CD4-positive, CD25-positive, alpha-beta regulatory T cell (primary cell): ENCODE measurements at regions not wholly inside any gene's neighbourhood (a gene's known extent, or its start where the extent isn't known, plus 50 kb on each side); places are given as distances from the start of the nearest gene placed in this dataset.

Experiments used
- ATAC-seq, 2 donors: fragments of 150-1000 bp; cut with Tn5 transposase; one replicate each; pipeline ENCODE4 v1.10.0; 2021; ENCODE audit warnings: low read depth in 2 of 2, moderate number of reproducible peaks in 2 of 2, moderate library complexity in 1 of 2
- DNase-seq, 3 donors: peaks; one replicate each; pipeline versions ENCODE4 v3.0.0 to v3.0.0-alpha.2; 2012 to 2022; ENCODE audit warnings: mixed read lengths in 1 of 3
- H3K27ac ChIP-seq: one replicate; pipeline ENCODE4 v1.7.0; 2013; ENCODE audit warnings: mild to moderate bottlenecking, low read length; ENCODE audit not compliant: insufficient read depth, poor library complexity, severe bottlenecking
- H3K27me3 ChIP-seq: one replicate; pipeline ENCODE4 v1.7.0; 2013; ENCODE audit warnings: low read length; ENCODE audit not compliant: control insufficient read depth, insufficient read depth
- H3K36me3 ChIP-seq: one replicate; pipeline ENCODE4 v1.7.0; 2013; ENCODE audit warnings: mild to moderate bottlenecking, low read length, moderate library complexity; ENCODE audit not compliant: control insufficient read depth, insufficient read depth
- H3K4me1 ChIP-seq: 2 replicates; pipeline ENCODE4 v1.7.0; 2013; ENCODE audit warnings: mild to moderate bottlenecking, low read length; ENCODE audit not compliant: insufficient read depth, control insufficient read depth, poor library complexity, severe bottlenecking
- H3K4me3 ChIP-seq: one replicate; pipeline ENCODE4 v1.7.0; 2013; ENCODE audit warnings: low read depth, mild to moderate bottlenecking, low read length, moderate library complexity
- H3K9me3 ChIP-seq, 2 experiments: 1 replicate in 1 of 2; 2 replicates in 1 of 2; pipeline ENCODE4 v1.7.0; 2013; ENCODE audit warnings: low read length in 2 of 2, mild to moderate bottlenecking in 1 of 2, moderate library complexity in 1 of 2; ENCODE audit not compliant: control insufficient read depth in 2 of 2
- H3K27ac Mint-ChIP-seq, 3 donors: one replicate each; pipeline ENCODE4 v1.8.0; 2020 to 2022; ENCODE audit warnings: mild to moderate bottlenecking in 3 of 3, mixed read lengths in 3 of 3, moderate library complexity in 2 of 3
- H3K27me3 Mint-ChIP-seq: one replicate; pipeline ENCODE4 v1.8.0; 2022; ENCODE audit warnings: mild to moderate bottlenecking, mixed read lengths
- H3K36me3 Mint-ChIP-seq: one replicate; pipeline ENCODE4 v1.8.0; 2020; ENCODE audit warnings: mixed read lengths
- H3K4me1 Mint-ChIP-seq, 4 donors: one replicate each; pipeline ENCODE4 v1.8.0; 2020 to 2022; ENCODE audit warnings: mixed read lengths in 4 of 4, mild to moderate bottlenecking in 1 of 4
- H3K4me3 Mint-ChIP-seq, 4 donors: one replicate each; pipeline ENCODE4 v1.8.0; 2020 to 2022; ENCODE audit warnings: mild to moderate bottlenecking in 4 of 4, mixed read lengths in 4 of 4, moderate library complexity in 3 of 4
- H3K9me3 Mint-ChIP-seq, 7 donors: one replicate each; pipeline ENCODE4 v1.8.0; 2020 to 2022; ENCODE audit warnings: mixed read lengths in 7 of 7, mild to moderate bottlenecking in 3 of 7, moderate library complexity in 2 of 7

DNA sequence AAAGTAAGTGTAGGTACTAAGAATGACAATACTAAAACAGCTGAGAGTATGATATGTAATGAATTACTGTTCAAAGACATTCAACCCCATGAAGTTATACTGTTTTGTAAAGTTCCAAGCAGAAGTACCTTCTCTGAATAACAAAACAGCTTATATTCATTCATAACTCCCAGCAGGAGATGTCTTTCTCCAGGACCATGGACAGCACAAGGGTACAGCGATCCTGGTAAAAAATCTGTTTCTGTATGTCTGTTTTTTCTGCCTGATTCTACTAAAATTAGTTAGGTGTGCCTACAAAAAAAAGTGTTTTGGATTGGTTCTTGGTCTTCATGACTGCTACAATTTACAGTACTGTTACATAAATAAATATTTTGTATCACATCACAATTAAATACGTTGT, 172.5 kb upstream of the SLITRK5 start:
- Histone ChIP-seq H3K4me3 (no peak overlapping the region), H3K27ac (no peak overlapping the region), H3K9me3 (peaks cover 0 to 9% of the 10 kb centered on the region in 2 experiments), H3K36me3 (no peaks in the 10 kb centered on the region), H3K27me3 (no peaks in the 10 kb centered on the region), H3K4me1 (no peaks in the 10 kb centered on the region)
- Mint-ChIP-seq H3K27ac (no peak overlapping the region), H3K27me3 (no peaks in the 10 kb centered on the region), H3K9me3 (peaks cover 0 to 16% (median 8%) of the 10 kb centered on the region in 7 donors), H3K4me3 (no peak overlapping the region), H3K36me3 (no peaks in the 10 kb centered on the region), H3K4me1 (no peaks in the 10 kb centered on the region)
- no peak for ATAC-seq
- DNase-seq: no peak

GRCh38 chr13:87524775-87525174, 146.4 kb upstream of the SLITRK5 start:
- H3K9me3 ChIP-seq: peaks cover 0 to 4% of the 10 kb centered on the region in 2 experiments
- Mint-ChIP-seq H3K4me1 (no peaks in the 10 kb centered on the region), H3K27me3 (no peaks in the 10 kb centered on the region), H3K36me3 (no peaks in the 10 kb centered on the region), H3K27ac (no peak overlapping the region), H3K9me3 (peaks cover 4 to 19% (median 12%) of the 10 kb centered on the region in 7 donors), H3K4me3 (no peak overlapping the region)
- no peaks in the 10 kb centered on the region for H3K36me3 ChIP-seq
- no peak for DNase-seq
- no peak overlapping the region for H3K27ac ChIP-seq
- H3K27me3 ChIP-seq: no peaks in the 10 kb centered on the region
- H3K4me3 ChIP-seq: no peak overlapping the region
- no peaks in the 10 kb centered on the region for H3K4me1 ChIP-seq
- ATAC-seq: no peak

DNA sequence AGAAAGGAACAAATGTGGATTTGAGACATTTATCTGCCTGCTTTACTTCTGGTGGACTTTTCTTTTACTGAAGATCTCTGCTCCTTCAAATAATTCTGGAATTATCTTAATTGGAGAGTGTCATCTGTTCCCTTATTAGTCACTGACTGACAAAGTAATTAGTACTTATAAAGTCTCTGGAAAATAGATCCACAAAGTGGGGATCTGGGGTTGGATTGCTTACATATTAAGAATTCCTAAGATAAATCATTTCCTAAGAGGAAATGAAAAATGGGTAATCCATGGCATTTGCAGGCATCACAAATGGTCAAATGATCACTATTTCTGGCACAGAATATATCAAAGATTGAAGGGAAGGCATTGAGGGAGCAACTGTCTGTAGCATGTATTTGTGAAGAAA, 137.4 kb upstream of the SLITRK5 start:
- no peak overlapping the region for H3K4me3 ChIP-seq
- H3K27me3 ChIP-seq: no peaks in the 10 kb centered on the region
- peaks cover 3 to 18% (median 9%) of the 10 kb centered on the region in 7 donors for H3K9me3 Mint-ChIP-seq
- H3K27ac ChIP-seq: no peak overlapping the region
- H3K36me3 Mint-ChIP-seq: no peaks in the 10 kb centered on the region
- no peak overlapping the region for H3K4me3 Mint-ChIP-seq
- H3K27me3 Mint-ChIP-seq: no peaks in the 10 kb centered on the region
- peaks cover 0 to 2% of the 10 kb centered on the region in 2 experiments for H3K9me3 ChIP-seq
- no peaks in the 10 kb centered on the region for H3K4me1 Mint-ChIP-seq
- no peak overlapping the region for H3K27ac Mint-ChIP-seq
- no peak for DNase-seq
- ATAC-seq: no peak
- no peaks in the 10 kb centered on the region for H3K36me3 ChIP-seq
- H3K4me1 ChIP-seq: no peaks in the 10 kb centered on the region

GRCh38 chr13:87535911-87536310, 135.3 kb upstream of the SLITRK5 start:
- H3K4me1 Mint-ChIP-seq: no peaks in the 10 kb centered on the region
- Histone ChIP-seq H3K4me3 (no peak overlapping the region), H3K27ac (no peak overlapping the region), H3K27me3 (no peaks in the 10 kb centered on the region), H3K9me3 (peaks cover 0 to 4% of the 10 kb centered on the region in 2 experiments), H3K36me3 (no peaks in the 10 kb centered on the region), H3K4me1 (no peaks in the 10 kb centered on the region)
- H3K27me3 Mint-ChIP-seq: no peaks in the 10 kb centered on the region
- H3K36me3 Mint-ChIP-seq: no peaks in the 10 kb centered on the region
- ATAC-seq (no peak), DNase-seq (no peak)
- H3K4me3 Mint-ChIP-seq: no peak overlapping the region
- H3K9me3 Mint-ChIP-seq: peaks cover 2 to 24% (median 6%) of the 10 kb centered on the region in 7 donors
- no peak overlapping the region for H3K27ac Mint-ChIP-seq

GRCh38 chr13:87536499-87536898, 134.7 kb upstream of the SLITRK5 start:
- no peak for DNase-seq
- Mint-ChIP-seq H3K9me3 (peaks cover 0 to 27% (median 6%) of the 10 kb centered on the region in 7 donors), H3K36me3 (no peaks in the 10 kb centered on the region), H3K27me3 (no peaks in the 10 kb centered on the region), H3K4me1 (no peaks in the 10 kb centered on the region), H3K4me3 (no peak overlapping the region), H3K27ac (no peak overlapping the region)
- no peaks in the 10 kb centered on the region for H3K36me3 ChIP-seq
- no peak overlapping the region for H3K27ac ChIP-seq
- no peaks in the 10 kb centered on the region for H3K27me3 ChIP-seq
- no peak overlapping the region for H3K4me3 ChIP-seq
- ATAC-seq: no peak
- no peaks in the 10 kb centered on the region for H3K4me1 ChIP-seq
- peaks cover 0 to 4% of the 10 kb centered on the region in 2 experiments for H3K9me3 ChIP-seq

GRCh38 chr13:87536899-87537298, 134.3 kb upstream of the SLITRK5 start:
- H3K4me3 Mint-ChIP-seq: no peak overlapping the region
- ATAC-seq (no peak), DNase-seq (no peak)
- H3K36me3 ChIP-seq: no peaks in the 10 kb centered on the region
- H3K27ac Mint-ChIP-seq: no peak overlapping the region
- H3K36me3 Mint-ChIP-seq: no peaks in the 10 kb centered on the region
- peaks cover 0 to 27% (median 6%) of the 10 kb centered on the region in 7 donors for H3K9me3 Mint-ChIP-seq
- H3K27me3 Mint-ChIP-seq: no peaks in the 10 kb centered on the region
- H3K4me1 Mint-ChIP-seq: no peaks in the 10 kb centered on the region
- no peak overlapping the region for H3K27ac ChIP-seq
- no peaks in the 10 kb centered on the region for H3K4me1 ChIP-seq
- no peak overlapping the region for H3K4me3 ChIP-seq
- H3K27me3 ChIP-seq: no peaks in the 10 kb centered on the region
- H3K9me3 ChIP-seq: peaks cover 0 to 4% of the 10 kb centered on the region in 2 experiments

- Histone ChIP-seq H3K9me3 (peaks cover 0 to 4% of the 10 kb centered on the region in 2 experiments), H3K4me3 (no peak overlapping the region), H3K27ac (no peak overlapping the region), H3K27me3 (no peaks in the 10 kb centered on the region), H3K4me1 (no peaks in the 10 kb centered on the region), H3K36me3 (no peaks in the 10 kb centered on the region)
- Mint-ChIP-seq H3K27me3 (no peaks in the 10 kb centered on the region), H3K36me3 (no peaks in the 10 kb centered on the region), H3K4me3 (no peak overlapping the region), H3K27ac (no peak overlapping the region), H3K4me1 (no peaks in the 10 kb centered on the region), H3K9me3 (peaks cover 0 to 27% (median 6%) of the 10 kb centered on the region in 7 donors)
- DNase-seq (no peak), ATAC-seq (no peak)
Measured at GRCh38 chr13:87537951-87538350, 133.2 kb upstream of the SLITRK5 start.

DNA sequence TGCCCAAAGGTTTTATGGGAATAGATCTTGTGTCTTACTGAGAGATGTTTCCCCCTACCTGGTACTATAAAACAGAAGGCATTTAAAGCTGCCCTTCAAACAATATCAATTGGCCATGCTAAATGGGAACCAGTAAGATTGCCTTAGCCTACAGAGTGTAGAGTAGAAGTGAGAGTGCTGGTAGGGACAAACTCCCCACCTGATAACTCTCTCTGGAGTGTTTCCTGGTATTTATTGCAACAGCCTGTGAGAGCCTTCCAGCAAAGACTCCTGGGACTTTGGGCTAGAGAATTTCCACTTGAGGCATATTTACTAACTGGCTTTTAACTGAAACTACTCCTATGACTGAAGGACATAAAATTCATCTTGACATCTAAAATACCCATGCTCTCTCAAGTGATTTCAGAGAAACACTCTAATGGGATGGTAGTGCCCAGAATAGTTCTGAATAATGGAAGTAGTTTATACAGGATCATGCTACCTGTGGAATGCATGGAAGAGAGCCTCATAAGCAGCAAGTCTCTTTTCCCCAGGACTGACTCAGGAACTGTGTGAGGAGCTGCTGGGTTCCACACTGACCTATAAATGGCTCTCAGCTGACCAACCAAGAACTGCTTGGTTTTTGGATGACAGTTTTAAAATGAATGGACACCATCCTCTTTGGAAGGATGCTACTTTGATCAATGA, 132.7 kb upstream of the SLITRK5 start:
- H3K36me3 ChIP-seq: no peaks in the 10 kb centered on the region
- H3K27me3 ChIP-seq: no peaks in the 10 kb centered on the region
- no peak overlapping the region for H3K27ac ChIP-seq
- Mint-ChIP-seq H3K36me3 (no peaks in the 10 kb centered on the region), H3K4me3 (no peak overlapping the region), H3K9me3 (peaks cover 0 to 29% (median 6%) of the 10 kb centered on the region in 7 donors), H3K4me1 (no peaks in the 10 kb centered on the region), H3K27me3 (no peaks in the 10 kb centered on the region), H3K27ac (no peak overlapping the region)
- H3K4me1 ChIP-seq: no peaks in the 10 kb centered on the region
- no peak overlapping the region for H3K4me3 ChIP-seq
- DNase-seq: no peak
- ATAC-seq: no peak
- H3K9me3 ChIP-seq: peaks cover 0 to 4% of the 10 kb centered on the region in 2 experiments
